Epidermal melanocyte (primary cell): ENCODE measurements at regions not wholly inside any gene's neighbourhood (a gene's known extent, or its start where the extent isn't known, plus 50 kb on each side); places are given as distances from the start of the nearest gene placed in this dataset.

Experiments used
- DNase-seq: peaks from one replicate; pipeline ENCODE4 v3.0.0; 2011; ENCODE audit warnings: low spot score; ENCODE audit not compliant: insufficient read length

DNA sequence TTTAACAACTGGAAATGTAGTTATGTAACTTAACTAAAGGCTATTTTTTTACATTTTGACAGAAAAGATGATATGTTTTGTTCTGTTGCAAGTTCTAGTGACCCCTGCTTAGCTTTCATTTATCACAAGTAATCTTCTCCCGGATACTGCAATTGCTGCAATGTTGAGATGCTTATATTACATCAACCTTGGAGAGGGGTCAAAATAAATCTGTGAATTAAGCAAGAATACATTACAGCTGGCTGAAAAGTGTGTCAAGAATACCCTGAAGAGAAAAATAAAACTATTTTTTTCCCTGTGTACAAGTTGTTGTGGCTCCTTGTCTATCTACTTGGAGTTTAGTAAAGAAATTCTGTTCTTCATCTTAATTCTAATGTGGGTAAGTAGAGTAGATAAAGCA is 232.1 kb upstream of the GOLIM4 start:
- no peak for DNase-seq

DNA sequence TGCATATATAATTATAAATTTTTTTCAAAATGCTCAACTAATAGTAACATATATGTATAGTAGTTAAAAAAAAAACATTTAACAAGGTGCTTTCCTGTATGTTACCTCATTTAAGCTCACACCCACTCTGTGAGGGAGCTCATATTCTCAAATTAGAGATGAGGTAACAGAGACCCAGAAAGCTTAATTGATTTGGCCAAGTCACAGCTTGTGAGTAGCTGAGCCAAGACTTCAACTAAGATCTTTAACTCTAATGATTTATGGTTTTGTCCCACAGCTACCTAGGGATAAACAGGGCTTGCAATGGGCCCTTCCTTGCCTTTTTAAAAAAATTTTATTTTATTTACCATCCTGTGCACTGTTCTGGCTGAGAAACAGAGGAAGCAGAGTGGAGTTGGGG is 230.0 kb upstream of the GOLIM4 start:
- no peak for DNase-seq

DNA sequence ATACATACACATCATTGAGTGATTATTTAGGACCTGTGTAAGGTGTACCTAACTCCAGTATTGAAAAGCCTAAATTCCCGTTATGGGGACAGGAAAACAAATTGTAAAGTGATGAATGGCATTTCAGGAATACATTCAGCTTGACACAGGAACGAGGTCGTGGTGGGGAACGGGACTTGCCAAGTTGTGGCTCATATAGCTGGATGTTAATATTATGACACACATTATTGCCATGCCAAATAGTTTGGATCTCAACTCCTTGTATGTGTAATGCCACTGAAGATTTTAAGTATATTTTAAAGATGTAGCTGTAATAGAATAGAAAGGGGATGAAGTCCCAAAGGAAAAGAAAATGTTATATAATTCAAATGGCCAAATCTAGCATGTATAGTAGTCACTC is 227.2 kb upstream of the GOLIM4 start:
- no peak for DNase-seq

DNA sequence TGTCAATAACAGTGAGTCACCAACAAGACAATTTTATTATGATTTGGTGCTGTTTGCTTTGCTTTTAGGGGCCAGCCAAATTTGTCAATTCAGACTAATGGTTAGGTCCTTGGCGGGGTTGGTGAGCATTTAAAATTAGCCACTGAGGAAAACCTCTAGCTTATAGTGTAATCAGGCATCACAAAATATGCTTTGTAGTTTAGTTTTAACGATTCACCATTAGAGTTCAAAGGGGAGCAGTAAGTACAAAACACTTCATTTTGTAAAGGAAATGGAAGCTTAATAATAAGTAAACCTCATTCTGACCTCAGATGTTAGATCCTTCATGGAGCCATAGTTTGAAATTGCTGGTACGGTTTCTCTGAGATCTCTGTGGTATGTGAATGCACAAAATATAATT is 218.4 kb upstream of the GOLIM4 start:
- no peak for DNase-seq

DNA sequence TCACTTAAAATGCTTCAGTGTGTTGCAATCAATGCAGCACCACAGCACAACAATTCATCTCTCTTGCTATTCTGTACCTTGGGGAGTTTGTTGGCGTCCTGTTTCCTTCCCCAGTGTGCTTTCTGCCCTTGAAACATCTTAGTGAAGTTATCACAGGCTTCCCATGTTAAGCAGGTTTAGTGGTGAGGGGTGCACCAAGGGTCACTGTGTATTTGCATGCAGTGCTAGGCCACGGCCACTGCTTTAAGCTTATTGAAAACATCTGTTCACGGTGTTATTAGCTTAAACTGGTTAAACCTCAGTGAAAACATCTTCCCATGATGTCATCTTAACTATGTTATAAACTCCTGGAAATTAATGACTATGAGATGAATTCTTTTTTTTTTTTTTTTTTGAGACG is 217.3 kb upstream of the GOLIM4 start:
- DNase-seq, result no peak

DNA sequence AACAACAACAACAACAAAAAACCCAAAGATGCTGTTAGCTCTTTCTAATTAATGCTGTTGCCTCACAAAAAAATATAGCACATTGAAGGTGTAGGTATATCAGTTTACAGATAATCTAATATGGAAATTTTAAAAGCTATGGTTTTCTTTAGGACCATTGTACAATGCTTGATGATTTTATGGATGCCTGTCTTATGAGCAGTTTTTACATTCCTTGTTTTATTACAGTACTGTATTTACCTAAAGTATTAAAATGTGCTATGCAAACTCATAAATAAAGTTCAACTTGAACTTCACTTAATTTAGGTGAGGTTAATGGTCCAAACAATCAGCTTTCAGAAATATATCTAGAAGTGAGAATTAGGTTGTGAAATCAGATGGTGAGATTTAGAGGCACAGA is 212.2 kb upstream of the GOLIM4 start:
- no peak for DNase-seq

DNA sequence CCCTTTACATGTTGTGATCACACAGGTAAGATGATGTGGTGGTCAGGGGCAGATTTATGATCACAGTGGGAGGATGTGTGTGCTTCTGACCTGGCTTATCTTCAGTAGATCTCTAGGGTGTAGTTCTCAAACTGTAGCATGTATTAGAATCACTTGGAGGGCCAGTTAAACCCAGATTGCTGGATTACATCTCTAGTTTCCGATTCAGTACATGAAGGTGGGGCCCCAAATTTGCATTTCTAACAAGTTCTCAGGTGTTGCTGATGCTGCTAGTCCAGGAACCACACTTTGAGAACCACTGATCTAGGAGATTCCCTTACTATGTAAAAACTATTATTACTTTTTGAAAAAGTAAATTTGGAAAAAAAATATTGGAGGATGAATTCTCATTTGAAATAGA is 199.3 kb upstream of the GOLIM4 start:
- DNase-seq, result no peak

DNA sequence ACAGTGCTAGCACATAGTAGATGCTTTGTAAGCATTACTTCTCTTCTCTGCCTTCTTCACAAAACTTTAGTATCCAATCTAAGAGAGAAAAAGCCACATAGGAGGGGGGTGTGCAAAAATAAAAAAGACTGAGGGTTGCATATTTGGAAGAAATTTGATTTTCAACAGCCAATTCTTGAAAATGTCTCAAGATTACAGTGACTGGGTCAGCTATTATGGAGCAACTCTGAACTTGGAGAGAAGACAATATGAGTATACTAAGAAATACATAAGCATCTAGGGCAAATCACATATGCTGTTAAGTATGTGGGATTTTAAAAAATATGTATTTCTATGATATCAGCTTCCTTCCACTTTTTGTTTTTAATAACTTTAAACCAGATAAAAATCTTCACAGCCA is 196.6 kb upstream of the GOLIM4 start:
- DNase-seq, result no peak

DNA sequence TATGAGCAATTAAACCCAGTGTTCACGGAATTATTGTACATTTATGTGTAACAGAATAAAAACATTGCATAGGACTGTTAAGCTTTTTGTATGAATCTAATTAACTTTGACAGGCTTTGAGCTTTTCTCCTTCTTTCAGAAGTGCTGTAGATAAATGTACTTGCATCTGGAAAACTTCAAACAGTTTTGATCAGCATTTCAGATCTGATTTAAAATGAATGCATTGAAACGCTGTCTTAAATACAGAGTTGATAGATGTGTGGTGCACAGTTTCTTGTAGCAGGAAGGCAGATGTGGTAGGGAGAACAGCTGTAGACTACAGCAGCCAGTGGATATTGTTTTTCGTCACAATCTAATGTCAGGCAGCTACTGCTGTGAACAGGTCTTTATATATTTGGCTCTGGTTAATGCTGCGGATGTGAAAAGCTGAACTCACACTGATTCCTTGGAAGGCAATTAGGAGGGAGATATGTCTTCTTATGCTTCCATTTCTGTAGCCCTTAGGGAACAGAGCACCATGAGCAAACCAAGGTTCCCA is 193.8 kb upstream of the GOLIM4 start:
- no peak for DNase-seq

DNA sequence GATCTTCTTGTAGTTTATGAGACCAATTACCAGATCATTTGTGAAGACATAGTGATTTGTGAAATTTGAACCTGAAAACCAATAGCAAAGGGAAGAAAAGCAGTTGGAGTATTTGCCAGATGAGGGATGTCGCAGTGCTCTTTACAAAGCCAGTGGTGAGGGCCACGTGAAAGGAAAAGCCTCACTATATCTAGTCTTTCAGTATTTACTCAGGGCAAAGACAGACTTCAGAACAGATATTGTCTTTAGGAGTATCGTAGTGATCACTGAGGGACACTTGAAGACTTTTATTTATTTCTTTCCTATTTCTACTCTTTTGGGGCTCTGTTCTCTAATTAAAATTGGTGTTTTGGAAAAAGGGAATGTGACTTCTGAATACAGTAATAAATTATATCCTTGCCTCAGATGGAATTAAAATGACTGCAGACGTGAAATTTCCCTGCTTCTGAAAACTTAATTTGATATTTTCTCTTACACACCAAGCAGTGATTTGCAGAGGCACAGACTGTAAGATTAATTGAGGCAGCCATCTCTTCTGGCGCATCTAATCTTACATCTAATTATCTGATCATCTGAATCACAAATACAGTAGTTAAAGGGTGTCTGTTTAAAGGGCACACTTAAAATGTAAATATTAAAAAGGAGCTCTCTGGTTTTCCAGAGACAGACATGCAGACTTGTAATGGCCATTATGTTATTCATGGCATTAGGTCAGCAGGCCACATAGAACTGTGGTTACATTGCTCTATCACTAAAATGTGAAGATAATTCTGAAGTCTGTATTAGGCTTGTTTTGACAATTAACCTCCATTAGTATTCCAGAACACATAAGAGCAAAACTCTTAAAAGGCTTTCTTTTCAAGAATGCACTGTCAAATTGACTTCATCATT is 193.0 kb upstream of the GOLIM4 start:
- no peak for DNase-seq

DNA sequence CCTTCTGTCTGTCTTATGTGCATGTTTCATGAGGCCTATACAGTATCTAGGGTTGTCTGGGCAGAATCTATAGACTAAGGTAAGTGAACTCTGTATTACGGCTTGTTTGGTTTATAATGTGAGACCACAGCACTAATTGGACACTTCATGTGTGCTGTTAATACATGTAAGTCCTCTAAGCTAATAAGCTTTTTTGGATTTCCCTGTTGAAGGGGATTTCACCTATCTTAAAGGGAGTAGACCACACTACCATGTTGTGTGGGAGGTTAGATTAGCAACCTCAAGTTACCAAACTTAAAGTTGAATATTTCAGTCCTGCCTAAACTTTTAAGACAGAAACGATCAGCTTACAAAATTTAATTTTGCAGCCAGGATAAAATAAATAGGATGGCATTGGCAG is 189.8 kb upstream of the GOLIM4 start:
- DNase-seq, result no peak

DNA sequence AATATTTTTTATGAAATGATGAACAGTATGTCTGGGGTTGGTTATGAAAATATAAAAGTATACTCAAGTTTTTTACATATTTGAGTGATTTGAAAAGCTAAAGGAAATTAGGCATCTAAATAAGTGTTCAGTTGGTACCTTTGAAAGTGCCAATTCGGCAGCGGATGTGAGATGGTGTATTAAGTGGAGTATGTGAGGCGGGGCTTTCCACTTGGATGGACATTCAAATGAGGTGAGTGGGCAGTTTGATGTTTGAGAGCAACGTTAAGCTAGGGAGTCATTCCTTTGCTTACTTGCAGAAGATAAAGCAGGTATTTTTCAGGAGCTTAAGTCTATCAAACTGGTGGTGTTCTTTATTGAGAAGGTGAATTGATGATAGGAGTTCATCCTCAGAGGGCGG is 189.0 kb upstream of the GOLIM4 start:
- no peak for DNase-seq

DNA sequence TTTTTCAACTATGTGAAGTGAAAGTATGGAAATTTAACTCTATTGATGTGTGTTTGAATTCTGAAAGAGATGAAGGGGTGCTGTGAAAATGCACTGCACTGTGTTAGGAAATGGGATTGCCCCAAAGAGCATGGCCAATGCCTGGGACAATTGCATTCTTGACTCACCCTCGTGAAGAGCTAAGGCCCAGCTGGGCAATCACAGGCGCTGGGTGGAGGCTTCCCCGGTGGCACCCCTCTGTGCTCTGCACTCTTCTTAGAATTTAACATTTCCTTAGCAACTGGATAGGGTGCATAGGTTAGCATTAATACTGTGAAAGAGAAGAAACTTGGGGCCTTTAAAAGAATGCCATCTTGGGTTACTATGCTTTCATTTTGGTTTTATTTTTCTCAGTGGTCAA is 179.9 kb upstream of the GOLIM4 start:
- DNase-seq, result no peak

DNA sequence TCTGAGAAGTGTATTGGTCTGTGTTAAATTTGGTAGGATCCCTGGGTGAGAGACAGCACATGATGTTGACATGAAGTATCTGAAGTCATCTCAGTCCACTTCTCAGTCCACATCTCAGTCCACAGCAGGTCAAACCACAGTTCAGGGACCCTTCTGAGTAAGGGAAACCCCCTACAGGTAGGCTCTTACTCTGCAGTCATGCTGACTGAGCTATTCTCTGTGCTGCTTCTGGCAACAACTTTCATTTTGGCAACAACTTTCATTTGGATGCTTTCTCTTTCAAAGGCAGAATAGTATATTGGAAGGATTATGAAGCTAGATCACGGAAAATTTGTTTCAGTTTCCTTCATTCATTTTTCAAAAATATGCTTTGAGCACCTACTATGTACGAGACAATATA is 178.2 kb upstream of the GOLIM4 start:
- no peak for DNase-seq

DNA sequence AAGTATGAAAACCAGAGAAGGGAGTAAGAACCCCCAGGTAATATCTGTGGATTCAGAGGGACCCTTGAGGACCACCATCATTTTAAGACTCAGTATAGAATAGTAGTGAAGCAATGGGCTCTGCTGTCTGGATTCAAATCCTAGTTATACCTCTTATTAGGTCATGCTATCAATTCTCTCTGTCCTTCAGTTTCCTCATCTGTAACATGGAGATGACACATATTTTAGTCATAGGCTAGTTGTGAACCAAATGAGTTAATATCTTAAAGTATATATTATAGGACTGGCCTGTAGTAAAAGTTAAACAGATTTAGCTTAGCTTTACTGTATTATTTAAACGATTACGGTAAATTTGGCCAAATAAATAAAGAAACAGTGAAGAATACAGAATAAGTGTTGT is 177.3 kb upstream of the GOLIM4 start:
- no peak for DNase-seq

DNA sequence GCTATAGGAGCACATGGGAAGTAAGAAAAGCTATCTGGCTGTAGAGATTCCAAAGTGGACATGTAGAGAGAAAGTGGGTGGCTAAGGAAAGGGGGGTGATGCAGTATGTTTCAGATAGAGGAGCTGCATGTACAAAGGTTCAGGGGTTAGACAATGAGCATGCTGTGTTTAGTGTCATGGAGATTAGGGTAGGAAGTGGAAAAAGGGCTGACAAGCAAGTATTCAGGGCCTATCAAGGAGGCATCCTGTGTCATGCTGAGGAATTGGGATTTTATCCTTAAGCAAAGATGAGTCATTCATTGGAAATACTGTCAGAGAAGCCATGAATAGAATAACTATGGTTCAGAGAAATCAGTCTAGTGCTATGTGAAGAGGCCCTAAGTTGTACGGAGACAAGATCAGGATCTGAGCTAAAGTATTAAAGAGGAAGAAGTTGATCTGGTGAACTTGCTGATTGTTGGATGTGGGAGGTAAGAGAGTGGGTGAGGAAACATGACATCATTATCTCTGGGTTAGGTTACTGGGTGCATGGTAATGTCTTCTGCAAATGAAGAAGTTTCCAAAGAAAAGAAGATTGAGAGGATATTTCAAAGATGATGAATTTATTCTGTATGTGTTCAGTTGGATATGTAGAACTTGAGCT is 176.7 kb upstream of the GOLIM4 start:
- no peak for DNase-seq

DNA sequence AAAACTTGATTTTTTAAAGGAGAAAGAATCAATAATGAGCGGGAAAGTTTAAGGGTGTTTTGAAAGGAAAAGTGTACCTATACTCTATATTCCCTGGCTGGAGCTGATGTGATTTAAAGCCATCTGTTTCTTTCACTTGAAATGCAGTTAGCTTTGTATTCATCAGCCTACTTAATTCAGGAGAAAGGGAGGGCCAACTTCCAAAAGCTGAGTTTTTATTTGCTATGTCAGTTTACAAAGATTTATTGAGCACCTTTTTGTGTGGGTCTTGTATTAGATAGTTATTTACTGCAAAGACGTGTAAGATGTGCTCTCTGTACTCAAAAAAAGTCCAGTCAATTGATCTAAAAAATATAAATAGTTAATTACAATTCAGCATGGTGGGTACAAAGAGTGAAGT is 176.2 kb upstream of the GOLIM4 start:
- DNase-seq, result no peak

DNA sequence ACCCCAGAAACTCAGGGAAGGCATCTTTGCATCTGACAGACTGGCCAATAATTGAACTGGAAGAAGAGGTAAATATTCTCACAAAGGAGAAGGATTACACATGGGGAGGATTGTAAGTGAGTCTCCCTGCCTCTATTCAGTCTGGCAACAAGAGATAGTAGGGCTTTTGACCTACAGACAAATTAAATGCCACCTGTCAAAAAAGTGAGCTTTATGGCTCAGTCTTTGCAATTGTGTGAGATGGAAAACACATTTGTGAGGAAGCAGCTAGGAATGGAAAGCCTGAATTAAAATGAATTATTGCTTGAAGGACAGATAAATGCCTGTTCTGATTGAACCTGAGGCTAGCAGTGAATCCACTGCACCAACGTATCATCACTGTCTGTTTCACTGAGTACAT is 173.3 kb upstream of the GOLIM4 start:
- DNase-seq, result no peak

DNA sequence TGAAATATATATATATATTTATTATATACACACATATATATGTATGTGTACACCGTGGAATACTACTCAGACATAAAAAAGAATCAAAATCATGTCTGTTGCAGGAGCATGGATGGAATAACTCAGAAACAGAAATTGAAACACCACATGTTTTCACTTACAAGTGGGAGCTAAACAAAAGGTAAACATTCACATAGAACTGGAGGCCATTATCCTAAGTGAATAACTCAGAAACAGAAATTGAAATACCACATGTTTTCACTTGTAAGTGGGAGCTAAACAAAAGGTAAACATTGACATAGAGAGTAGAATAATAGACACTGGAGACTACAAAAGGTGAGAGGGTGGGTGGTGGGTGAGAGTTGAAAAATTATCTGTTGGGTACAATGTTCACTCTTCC is 171.5 kb upstream of the GOLIM4 start:
- no peak for DNase-seq

DNA sequence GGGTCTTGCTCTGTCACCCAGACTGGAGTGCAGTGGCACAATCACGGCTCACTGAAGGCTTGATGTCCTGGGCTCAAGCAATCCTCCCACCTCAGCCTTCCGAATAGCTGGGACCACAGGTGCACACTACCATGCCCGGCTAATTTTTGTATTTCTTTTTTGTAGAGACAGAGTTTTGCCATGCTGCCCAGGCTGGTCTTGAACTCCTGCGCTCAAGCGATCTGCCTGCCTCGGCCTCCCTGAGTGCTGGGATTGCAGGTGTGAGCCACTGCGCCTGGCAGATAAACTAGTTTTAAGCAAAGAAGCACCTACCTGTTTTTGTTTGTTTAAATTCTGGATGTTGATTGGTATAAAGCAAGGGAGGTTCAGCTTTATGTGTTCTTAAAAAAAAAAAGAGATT is 170.6 kb upstream of the GOLIM4 start:
- no peak for DNase-seq

DNA sequence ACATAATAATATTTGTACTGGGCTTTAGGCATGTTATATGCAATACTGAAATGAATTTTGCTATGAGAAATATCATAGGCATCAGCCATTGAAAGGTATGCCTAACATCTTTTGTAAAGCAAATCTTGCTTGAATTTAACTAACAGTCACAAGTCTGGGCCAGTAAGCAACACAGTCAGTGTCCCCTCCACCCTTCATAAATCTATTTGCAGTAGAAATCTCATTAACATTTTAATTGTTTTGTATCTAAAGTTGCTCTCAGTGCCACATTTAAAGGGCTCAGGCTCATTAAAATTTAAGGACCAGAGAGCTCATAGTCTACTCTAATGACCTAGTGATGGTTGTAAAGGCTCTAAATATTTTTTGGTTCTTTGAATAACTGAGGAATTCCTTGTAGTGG is 167.2 kb upstream of the GOLIM4 start:
- DNase-seq, result no peak

DNA sequence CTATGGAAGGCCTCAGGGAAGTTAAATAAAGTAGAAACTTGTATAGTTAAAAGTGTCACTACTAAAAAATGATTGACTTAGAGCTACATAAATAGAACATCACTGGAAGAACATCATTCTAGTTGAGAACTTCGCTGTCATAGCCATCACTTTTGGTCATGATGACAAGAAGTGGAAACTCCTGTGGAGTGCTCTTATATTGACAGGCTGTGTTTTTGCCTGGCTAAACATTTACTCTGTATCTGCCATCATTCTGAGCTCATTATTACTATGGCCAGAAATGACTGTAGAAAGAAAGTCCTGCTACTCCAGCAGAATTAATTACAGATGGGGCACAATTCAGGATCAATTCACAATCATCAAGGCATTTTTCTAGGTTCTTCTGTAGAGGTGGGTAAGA is 165.1 kb upstream of the GOLIM4 start:
- no peak for DNase-seq

DNA sequence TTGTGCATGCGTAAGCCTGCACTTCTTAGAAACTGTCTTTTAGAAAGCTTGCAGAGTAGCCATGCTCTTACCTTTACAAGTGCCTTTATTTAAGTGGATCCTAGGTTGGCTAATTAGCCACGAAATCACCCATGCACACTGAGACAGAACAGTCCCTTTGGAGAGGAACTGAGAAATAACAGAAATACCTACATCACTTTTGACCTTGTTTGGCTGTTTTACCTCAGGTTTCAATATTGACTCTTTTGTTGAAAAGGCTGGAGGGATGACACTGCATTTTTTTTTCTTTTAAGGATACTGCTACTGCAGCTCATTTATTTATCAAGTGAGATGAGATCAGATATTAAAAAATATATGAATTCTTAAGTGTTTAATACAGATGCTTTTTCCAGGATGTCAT is 155.6 kb upstream of the GOLIM4 start:
- DNase-seq, result no peak
